ENCODE measurements at regions not wholly inside any gene's neighbourhood (a gene's known extent, or its start where the extent isn't known, plus 50 kb on each side); places are given as distances from the start of the nearest gene placed in this dataset.

DNA sequence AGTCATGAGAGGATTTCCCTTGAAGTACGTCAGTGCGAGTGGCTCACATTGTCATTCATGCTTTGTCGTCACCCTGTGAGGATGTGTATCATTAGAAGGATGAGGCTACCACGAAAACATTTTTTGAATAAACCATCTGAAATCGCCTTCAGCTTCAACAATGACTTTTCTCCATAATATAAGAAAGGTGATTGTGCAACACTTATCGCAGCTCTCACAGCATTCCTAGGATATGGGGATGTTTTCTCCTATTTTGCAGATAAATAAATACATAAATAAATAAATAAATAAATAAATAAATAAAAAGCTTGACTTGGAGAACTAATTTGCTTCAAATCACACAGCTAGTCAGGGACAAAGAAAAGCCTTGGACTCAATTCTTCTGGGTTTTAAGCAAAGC, 326.5 kb downstream of the FOXA2 start:
- TF ChIP-seq, protein P1, sequence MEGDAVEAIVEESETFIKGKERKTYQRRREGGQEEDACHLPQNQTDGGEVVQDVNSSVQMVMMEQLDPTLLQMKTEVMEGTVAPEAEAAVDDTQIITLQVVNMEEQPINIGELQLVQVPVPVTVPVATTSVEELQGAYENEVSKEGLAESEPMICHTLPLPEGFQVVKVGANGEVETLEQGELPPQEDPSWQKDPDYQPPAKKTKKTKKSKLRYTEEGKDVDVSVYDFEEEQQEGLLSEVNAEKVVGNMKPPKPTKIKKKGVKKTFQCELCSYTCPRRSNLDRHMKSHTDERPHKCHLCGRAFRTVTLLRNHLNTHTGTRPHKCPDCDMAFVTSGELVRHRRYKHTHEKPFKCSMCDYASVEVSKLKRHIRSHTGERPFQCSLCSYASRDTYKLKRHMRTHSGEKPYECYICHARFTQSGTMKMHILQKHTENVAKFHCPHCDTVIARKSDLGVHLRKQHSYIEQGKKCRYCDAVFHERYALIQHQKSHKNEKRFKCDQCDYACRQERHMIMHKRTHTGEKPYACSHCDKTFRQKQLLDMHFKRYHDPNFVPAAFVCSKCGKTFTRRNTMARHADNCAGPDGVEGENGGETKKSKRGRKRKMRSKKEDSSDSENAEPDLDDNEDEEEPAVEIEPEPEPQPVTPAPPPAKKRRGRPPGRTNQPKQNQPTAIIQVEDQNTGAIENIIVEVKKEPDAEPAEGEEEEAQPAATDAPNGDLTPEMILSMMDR (conservative IDR thresholded peaks at IDR 0.05; ENCODE audit: low read length), result no peak
- TF ChIP-seq EZH2phosphoT487 (IDR thresholded peaks at IDR 0.05; ENCODE audit: borderline replicate concordance), result no peak

Data from Loucy (cell line).